Panc1 (cell line): ENCODE measurements at regions not wholly inside any gene's neighbourhood (a gene's known extent, or its start where the extent isn't known, plus 50 kb on each side); places are given as distances from the start of the nearest gene placed in this dataset.

Experiments used
- ATAC-seq: fragments of 200-7000 bp; cut with Tn5 transposase; 2 replicates; pipeline ENCODE4 v1.9.1; 2020; ENCODE audit warnings: mild to moderate bottlenecking, moderate library complexity
- BruUV-seq: library from RNA; stranded (reverse); fragments of 400-500 nt; replicated peaks from 2 replicates; lab custom pipeline; 2021; lab: Mats Ljungman, UMichigan
- CTCF ChIA-PET: fragments of 300-600 bp; sonication (Branson Sonifier 250); formaldehyde crosslinking; loops from one replicate; lab custom pipeline; 2022; ENCODE audit warnings: antibody characterized with exemption; lab: Charles Lee
- POLR2A ChIA-PET: fragments of 300-600 bp; sonication (Branson Sonifier 250); formaldehyde crosslinking; loops from one replicate; lab custom pipeline; 2022; ENCODE audit warnings: antibody characterized with exemption; lab: Charles Lee
- DNase-seq: peaks from one replicate; pipeline ENCODE4 v3.0.0-alpha.2; 2010; ENCODE audit warnings: low read depth, low spot score
- H3K27ac ChIP-seq: 2 replicates; pipeline ENCODE4 v1.5.1; 2011; ENCODE audit warnings: mild to moderate bottlenecking, low read length, inconsistent platforms
- H3K27me3 ChIP-seq: fragments of 200-500 bp; sonication (Bioruptor generic); 2 replicates; pipeline ENCODE4 v1.6.0; 2014; ENCODE audit warnings: low read length, inconsistent platforms; ENCODE audit not compliant: control insufficient read depth, insufficient read depth
- H3K36me3 ChIP-seq: fragments of 200-500 bp; sonication (Bioruptor generic); 2 replicates; pipeline ENCODE4 v1.5.1; 2014; ENCODE audit warnings: inconsistent platforms, mild to moderate bottlenecking, low read length, moderate library complexity; ENCODE audit not compliant: control insufficient read depth, insufficient read depth
- H3K4me1 ChIP-seq: 2 replicates; pipeline ENCODE4 v1.5.1; 2011; ENCODE audit warnings: inconsistent platforms, mild to moderate bottlenecking, low read length, moderate library complexity; ENCODE audit not compliant: control insufficient read depth, insufficient read depth
- H3K4me3 ChIP-seq, 2 experiments: 2 replicates each; pipeline ENCODE4 v1.5.1; 2011 to 2012; ENCODE audit warnings: low read depth in 2 of 2, low read length in 2 of 2, mild to moderate bottlenecking in 2 of 2, inconsistent platforms in 1 of 2, moderate library complexity in 1 of 2
- H3K9me3 ChIP-seq: fragments of 200-500 bp; sonication (Bioruptor generic); 2 replicates; pipeline ENCODE4 v1.5.1; 2014; ENCODE audit warnings: low read depth, mild to moderate bottlenecking, inconsistent platforms, low read length, moderate library complexity; ENCODE audit not compliant: control insufficient read depth, insufficient read depth
- POLR2AphosphoS5 ChIP-seq: IDR thresholded peaks from 2 replicates; pipeline ENCODE4 v1.6.1; 2012; ENCODE audit warnings: mild to moderate bottlenecking, low read depth, low read length, moderate library complexity
- SIN3A ChIP-seq: IDR thresholded peaks from 2 replicates; pipeline ENCODE4 v1.6.1; 2012; ENCODE audit warnings: low read depth, mild to moderate bottlenecking, low read length, moderate library complexity, borderline replicate concordance; ENCODE audit not compliant: insufficient read depth
- TCF7L2 ChIP-seq: IDR thresholded peaks from 2 replicates; pipeline ENCODE4 v1.6.1; 2011; ENCODE audit warnings: mild to moderate bottlenecking, low read depth, low read length, inconsistent platforms
- in situ Hi-C: cut with HindIII; loops from 2 replicates; pipeline ENCODE4 v1.10.0; 2016; ENCODE audit warnings: low sequenced_read_pairs, low pct_unique_long_range_greater_than_20kb
- intact Hi-C: fragments of 100-400 bp; cut with micrococcal nuclease; formaldehyde crosslinking; loops from one replicate; pipeline ENCODE4 v1.10.0; 2022; ENCODE audit not compliant: unreplicated experiment
- TF ChIP-seq, protein P1 (sequence below), 2 experiments: IDR thresholded peaks; 2 replicates each; pipeline ENCODE4 v1.6.1; 2011 to 2012; ENCODE audit warnings: low read depth in 2 of 2, control low read depth in 1 of 2, low read length in 1 of 2, mild to moderate bottlenecking in 1 of 2, moderate library complexity in 1 of 2; ENCODE audit not compliant: insufficient read depth in 1 of 2
- TF ChIP-seq, protein P2 (sequence below): fragments of 450-650 bp; IDR thresholded peaks from 2 replicates; pipeline ENCODE4 v1.5.1; 2017; ENCODE audit warnings: mild to moderate bottlenecking

GRCh38 chr19:31718032-31718431, 368.8 kb upstream of the TSHZ3 start:
- Histone ChIP-seq H3K27ac (no peak overlapping the region), H3K4me3 (no peak overlapping the region)
- no TSS peak for BruUV-seq

DNA sequence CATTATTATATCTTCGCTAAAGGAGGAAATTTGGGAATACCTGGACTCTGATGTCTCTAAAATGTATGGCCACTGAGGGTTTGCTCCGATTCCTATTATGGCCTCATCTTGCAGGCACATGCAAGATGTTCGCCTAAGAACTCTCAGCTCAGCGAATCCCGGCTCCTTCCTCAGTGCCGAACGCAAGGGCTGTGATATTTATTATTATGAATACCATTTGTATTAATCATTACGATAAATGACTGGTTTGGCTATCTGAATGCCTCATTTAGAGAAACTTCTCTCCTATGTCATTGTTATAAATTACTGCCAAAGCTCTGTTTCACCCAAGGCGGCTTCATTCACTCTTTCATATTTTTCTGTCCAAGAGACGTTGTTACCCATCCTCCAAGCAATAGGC, 369.7 kb upstream of the TSHZ3 start:
- H3K4me3 ChIP-seq, result no peak overlapping the region
- intact Hi-C loops, result no loop called here
- TF ChIP-seq SIN3A (no peak), TCF7L2 (no peak), POLR2AphosphoS5 (no peak)
- TF ChIP-seq, protein P1, sequence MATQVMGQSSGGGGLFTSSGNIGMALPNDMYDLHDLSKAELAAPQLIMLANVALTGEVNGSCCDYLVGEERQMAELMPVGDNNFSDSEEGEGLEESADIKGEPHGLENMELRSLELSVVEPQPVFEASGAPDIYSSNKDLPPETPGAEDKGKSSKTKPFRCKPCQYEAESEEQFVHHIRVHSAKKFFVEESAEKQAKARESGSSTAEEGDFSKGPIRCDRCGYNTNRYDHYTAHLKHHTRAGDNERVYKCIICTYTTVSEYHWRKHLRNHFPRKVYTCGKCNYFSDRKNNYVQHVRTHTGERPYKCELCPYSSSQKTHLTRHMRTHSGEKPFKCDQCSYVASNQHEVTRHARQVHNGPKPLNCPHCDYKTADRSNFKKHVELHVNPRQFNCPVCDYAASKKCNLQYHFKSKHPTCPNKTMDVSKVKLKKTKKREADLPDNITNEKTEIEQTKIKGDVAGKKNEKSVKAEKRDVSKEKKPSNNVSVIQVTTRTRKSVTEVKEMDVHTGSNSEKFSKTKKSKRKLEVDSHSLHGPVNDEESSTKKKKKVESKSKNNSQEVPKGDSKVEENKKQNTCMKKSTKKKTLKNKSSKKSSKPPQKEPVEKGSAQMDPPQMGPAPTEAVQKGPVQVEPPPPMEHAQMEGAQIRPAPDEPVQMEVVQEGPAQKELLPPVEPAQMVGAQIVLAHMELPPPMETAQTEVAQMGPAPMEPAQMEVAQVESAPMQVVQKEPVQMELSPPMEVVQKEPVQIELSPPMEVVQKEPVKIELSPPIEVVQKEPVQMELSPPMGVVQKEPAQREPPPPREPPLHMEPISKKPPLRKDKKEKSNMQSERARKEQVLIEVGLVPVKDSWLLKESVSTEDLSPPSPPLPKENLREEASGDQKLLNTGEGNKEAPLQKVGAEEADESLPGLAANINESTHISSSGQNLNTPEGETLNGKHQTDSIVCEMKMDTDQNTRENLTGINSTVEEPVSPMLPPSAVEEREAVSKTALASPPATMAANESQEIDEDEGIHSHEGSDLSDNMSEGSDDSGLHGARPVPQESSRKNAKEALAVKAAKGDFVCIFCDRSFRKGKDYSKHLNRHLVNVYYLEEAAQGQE (IDR thresholded peaks at IDR 0.05; ENCODE audit: insufficient read depth in 1 of 2, low read depth in 2 of 2, low read length in 1 of 2), result no peak
- TF ChIP-seq, protein P2, sequence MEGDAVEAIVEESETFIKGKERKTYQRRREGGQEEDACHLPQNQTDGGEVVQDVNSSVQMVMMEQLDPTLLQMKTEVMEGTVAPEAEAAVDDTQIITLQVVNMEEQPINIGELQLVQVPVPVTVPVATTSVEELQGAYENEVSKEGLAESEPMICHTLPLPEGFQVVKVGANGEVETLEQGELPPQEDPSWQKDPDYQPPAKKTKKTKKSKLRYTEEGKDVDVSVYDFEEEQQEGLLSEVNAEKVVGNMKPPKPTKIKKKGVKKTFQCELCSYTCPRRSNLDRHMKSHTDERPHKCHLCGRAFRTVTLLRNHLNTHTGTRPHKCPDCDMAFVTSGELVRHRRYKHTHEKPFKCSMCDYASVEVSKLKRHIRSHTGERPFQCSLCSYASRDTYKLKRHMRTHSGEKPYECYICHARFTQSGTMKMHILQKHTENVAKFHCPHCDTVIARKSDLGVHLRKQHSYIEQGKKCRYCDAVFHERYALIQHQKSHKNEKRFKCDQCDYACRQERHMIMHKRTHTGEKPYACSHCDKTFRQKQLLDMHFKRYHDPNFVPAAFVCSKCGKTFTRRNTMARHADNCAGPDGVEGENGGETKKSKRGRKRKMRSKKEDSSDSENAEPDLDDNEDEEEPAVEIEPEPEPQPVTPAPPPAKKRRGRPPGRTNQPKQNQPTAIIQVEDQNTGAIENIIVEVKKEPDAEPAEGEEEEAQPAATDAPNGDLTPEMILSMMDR, result no peak
- in situ Hi-C loops, result no loop called here
- ChIA-PET POLR2A (interaction anchor here (0.7 kb wide), 1 partner anchor 462 kb away, joined by 3 read pairs; no protein-coding TSS in a partner anchor), CTCF (no interaction called here)
- DNase-seq, result no peak
- BruUV-seq, result no TSS peak
- no peak for ATAC-seq
- peaks cover 19% of the 10 kb centered on the region for H3K27me3 ChIP-seq
- H3K36me3 ChIP-seq, result no peaks in the 10 kb centered on the region
- no peaks in the 10 kb centered on the region for H3K9me3 ChIP-seq
- no peaks in the 10 kb centered on the region for H3K4me1 ChIP-seq
- H3K27ac ChIP-seq, result no peak overlapping the region

More at GRCh38 chr19:31718032-31718431, 368.8 kb upstream of the TSHZ3 start:
- no peak for DNase-seq
- ChIA-PET CTCF (no interaction called here), POLR2A (no interaction called here)
- Histone ChIP-seq H3K9me3 (0 out of 2 replicates have a peak, but pooled peaks cover 3% of the 10 kb centered on the region), H3K4me1 (no peaks in the 10 kb centered on the region), H3K27me3 (peaks cover 19% of the 10 kb centered on the region), H3K36me3 (no peaks in the 10 kb centered on the region)
- ATAC-seq, result no peak
- in situ Hi-C loops, result no loop called here
- TF ChIP-seq TCF7L2 (no peak), SIN3A (no peak), POLR2AphosphoS5 (no peak)
- TF ChIP-seq, protein P2, result no peak
- TF ChIP-seq, protein P1 (IDR thresholded peaks at IDR 0.05; ENCODE audit: insufficient read depth in 1 of 2, low read depth in 2 of 2, low read length in 1 of 2), result no peak
- intact Hi-C loops, result no loop called here
